Fibroblast of pulmonary artery (primary cell): ENCODE measurements at regions not wholly inside any gene's neighbourhood (a gene's known extent, or its start where the extent isn't known, plus 50 kb on each side); places are given as distances from the start of the nearest gene placed in this dataset.

Source experiments
- DNase-seq: peaks from one replicate; pipeline ENCODE4 v3.0.0-alpha.2; 2010; ENCODE audit warnings: low read depth
- H3K4me3 ChIP-seq: replicated peaks from 2 replicates; pipeline ENCODE4 v1.5.1; 2011; ENCODE audit warnings: low read depth, mild to moderate bottlenecking, control low read depth, low read length, moderate library complexity
- CTCF ChIP-seq: IDR thresholded peaks from 2 replicates; pipeline ENCODE4 v1.5.1; 2011; ENCODE audit warnings: mild to moderate bottlenecking, control low read depth, low read length, inconsistent platforms; ENCODE audit errors: missing control alignments

- H3K4me3 ChIP-seq = no peak overlapping the region
- TF ChIP-seq CTCF = no peak
- no peak for DNase-seq
Observed at GRCh38 chr2:78051480-78051879, 529.3 kb upstream of the LRRTM4 start.

DNA sequence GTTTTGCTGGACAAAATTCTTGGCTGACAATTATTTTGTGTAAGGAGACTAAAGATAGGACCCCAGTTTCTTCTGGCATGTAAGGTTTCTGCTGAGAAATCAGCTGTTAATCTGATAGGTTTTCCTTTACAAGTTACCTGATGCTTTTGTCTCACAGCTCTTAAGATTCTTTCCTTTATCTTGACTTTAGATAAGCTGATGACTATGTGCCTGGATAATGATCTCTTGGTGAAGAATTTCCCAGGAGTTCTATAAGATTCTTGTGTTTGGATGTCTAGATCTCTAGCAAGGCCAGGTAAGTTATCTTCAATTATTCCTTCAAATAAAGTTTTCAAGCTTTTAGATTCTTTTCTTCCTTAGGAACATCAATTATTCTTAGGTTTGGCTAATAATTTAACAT, 534.8 kb upstream of the LRRTM4 start:
- TF ChIP-seq CTCF = no peak
- H3K4me3 ChIP-seq = no peak overlapping the region
- no peak for DNase-seq

DNA sequence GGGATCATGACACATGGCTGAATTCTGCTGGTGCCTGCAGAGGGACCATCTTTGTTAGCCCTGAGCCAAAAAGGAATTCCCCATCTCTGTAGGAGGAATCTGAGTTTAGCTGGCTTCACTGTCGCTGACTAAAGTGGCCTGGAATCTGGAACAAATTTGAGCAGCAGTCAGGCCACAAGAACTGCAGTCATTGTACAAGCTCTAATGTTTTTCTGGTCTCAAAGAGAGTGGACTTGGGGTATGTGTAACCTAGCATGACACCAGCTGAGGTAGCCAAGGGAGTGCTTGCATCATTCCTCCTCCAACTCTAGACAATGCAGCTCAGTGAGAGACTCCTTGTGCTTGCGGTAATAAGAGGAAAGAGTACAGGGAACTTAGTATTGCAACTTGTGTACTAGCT, 539.1 kb upstream of the LRRTM4 start:
- no peak overlapping the region for H3K4me3 ChIP-seq
- TF ChIP-seq CTCF = no peak
- no peak for DNase-seq

DNA sequence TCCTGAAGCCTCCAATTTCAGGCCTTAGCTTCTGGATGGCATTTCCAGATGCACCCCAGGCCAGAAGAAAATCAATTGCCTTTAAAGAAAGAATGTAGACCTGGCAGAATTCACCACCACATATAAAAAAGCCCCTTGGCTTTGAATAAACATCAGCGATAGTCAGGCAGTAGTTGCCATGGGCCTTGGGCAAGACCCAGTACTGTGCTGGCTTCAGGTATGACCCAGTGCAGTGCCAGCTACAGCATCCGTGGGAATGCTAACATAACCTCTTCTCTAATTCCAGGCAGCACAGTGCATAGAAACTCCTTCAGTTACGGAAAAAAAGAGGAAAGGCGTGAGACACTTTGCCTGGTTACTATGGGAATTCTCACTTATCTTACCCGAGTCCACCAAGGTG, 539.6 kb upstream of the LRRTM4 start:
- no peak for DNase-seq
- H3K4me3 ChIP-seq = no peak overlapping the region
- no peak for TF ChIP-seq CTCF

DNA sequence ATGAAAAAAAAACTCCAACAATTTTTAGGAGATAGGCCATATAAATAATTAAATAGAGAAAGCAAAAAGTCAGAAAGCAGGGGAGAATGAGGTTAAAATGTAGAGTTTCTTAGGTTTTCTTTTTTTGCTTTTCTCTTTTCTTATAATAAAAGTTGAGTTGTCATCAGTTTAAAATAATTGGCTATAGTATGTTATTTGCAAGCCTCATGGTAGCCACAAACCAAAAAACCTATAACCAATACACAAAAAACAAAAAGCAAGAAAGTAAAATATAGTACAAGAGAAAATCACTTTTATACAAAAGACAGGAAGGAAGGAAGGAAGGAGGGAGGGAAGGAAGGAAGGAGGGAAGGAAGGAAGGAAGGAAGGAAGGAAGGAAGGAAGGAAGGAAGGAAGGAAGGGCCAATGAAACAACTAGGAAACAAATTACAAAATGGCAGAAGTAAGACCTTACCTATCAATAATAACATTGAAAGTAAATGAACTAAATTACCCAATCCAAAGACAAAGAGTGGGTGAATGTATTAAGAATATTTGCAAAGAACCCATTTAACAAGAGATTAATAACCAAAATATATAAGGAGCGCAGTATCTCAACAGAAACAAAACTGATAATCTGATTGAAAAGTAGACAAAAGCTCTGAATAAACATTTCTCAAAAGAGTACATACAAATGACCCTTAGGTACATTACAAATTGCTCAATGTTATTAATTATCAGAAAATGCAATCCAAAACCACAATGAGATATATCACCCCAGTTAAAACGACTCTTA, 541.3 kb upstream of the LRRTM4 start:
- TF ChIP-seq CTCF = no peak
- H3K4me3 ChIP-seq = no peak overlapping the region

DNA sequence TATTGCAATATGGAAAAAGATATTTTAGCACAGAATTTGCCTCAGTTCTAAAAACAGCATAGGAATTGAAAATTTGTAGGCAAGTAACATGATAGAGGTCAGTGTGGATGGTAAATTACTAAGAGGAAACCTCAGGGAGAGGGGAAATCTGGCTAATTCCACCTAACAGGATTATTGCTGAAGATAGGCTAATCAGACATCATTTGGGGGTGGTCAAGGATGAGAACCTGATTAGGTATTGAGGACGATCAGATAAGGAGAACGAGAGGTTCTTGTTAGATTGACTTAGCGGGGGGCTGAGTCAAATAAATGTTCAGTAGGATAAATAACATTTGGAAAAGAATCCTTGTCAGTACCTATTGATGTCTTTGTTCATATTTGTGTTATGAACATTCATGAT, 543.2 kb upstream of the LRRTM4 start:
- H3K4me3 ChIP-seq = no peak overlapping the region
- no peak for TF ChIP-seq CTCF
- no peak for DNase-seq

More for the DNA sequence above, 541.3 kb upstream of the LRRTM4 start:
- DNase-seq = no peak

GRCh38 chr2:78068808-78069207, 546.6 kb upstream of the LRRTM4 start:
- H3K4me3 ChIP-seq = no peak overlapping the region
- no peak for DNase-seq
- TF ChIP-seq CTCF = no peak
